Heart left ventricle (tissue), 13 donors: ENCODE measurements at regions not wholly inside any gene's neighbourhood (a gene's known extent, or its start where the extent isn't known, plus 50 kb on each side); places are given as distances from the start of the nearest gene placed in this dataset.

Source experiments
- CTCF ChIP-seq, 12 donors: fragments of 200-600 bp; sonication (generic) in 4 of 12; IDR thresholded peaks; one replicate each; pipeline versions ENCODE4 v1.5.0 to v1.8.0; 2018 to 2022; ENCODE audit warnings: antibody characterized with exemption in 12 of 12, mild to moderate bottlenecking in 5 of 12
- POLR2A ChIP-seq, 2 donors: fragments of 450-650 bp; IDR thresholded peaks; one replicate each; pipeline ENCODE4 v1.6.1; 2017; ENCODE audit warnings: antibody characterized with exemption in 2 of 2, mild to moderate bottlenecking in 2 of 2, moderate library complexity in 2 of 2
- donor health status: ischemic (EF 13 %, LVEDD 7.1; RV severe dilation, severe dysfunction).
- donor health status: DM: no; HTN: yes; CAD: no.
- donor health status: DM: no; HTN: no; CAD: no.
- donor health status: ischemic (EF 25% LVEDD 6.9; RV normal size, moderate dysfunction).
- donor health status: ischemic (EF 25% LVEDD 5.7; RV mildly dilated, moderate dysfunction).
- donor health status: ischemic (EF 35%, LVEDD 5.7; RV mildly dilated, moderate dysfunction).
- donor health status: nonischemic (EF 11% LVEDD 7.7; RV severe dilation, severe dysfunction).
- donor health status: DM: yes; HTN: yes; CAD: no.
- donor health status: PGD.
- donor health status: ischemic (EF 29% LVEDD 5.4; RV normal size, mild dysfunction).
- donor health status: nonischemic (EF 23%, LVEDD 6.1; RV moderate dilation, normal function).

- TF ChIP-seq CTCF (IDR thresholded peaks at IDR 0.05) (no peak), POLR2A (IDR thresholded peaks at IDR 0.05) (no peak)
These were observed 289.9 kb downstream of the ZEB2 start for GRCh38 chr2:144230033-144230432.
